SU-DHL-6 (cell line): ENCODE measurements at regions not wholly inside any gene's neighbourhood (a gene's known extent, or its start where the extent isn't known, plus 50 kb on each side); places are given as distances from the start of the nearest gene placed in this dataset.

Experiments
- H2AFZ ChIP-seq: fragments of 200-600 bp; sonication (generic); 2 replicates; pipeline ENCODE4 v1.6.1; 2014; ENCODE audit warnings: low read depth, mild to moderate bottlenecking, moderate library complexity, mixed read lengths, antibody characterized with exemption, low read length; ENCODE audit not compliant: severe bottlenecking
- H3F3A ChIP-seq: fragments of 200-600 bp; shearing (Covaris generic); 2 replicates; pipeline ENCODE4 v1.6.0; 2016; ENCODE audit warnings: antibody characterized with exemption, mild to moderate bottlenecking; ENCODE audit not compliant: insufficient read depth
- H3K27ac ChIP-seq: fragments of 200-600 bp; sonication (generic); 2 replicates; pipeline ENCODE4 v1.5.1; 2016; ENCODE audit warnings: low read depth, mild to moderate bottlenecking, low read length, moderate library complexity, mixed read lengths
- H3K27me3 ChIP-seq: fragments of 200-600 bp; sonication (generic), shearing (Covaris generic); 2 replicates; pipeline ENCODE4 v1.6.0; 2014; ENCODE audit warnings: mild to moderate bottlenecking, low read length
- H3K36me3 ChIP-seq: fragments of 200-600 bp; sonication (generic); 2 replicates; pipeline ENCODE4 v1.6.1; 2014; ENCODE audit warnings: mild to moderate bottlenecking, low read length, mixed read lengths
- H3K4me2 ChIP-seq: fragments of 300-600, 200-600 bp; shearing (Covaris generic), sonication (generic); 2 replicates; pipeline ENCODE4 v1.6.0; 2014; ENCODE audit warnings: low read length, low read depth, mild to moderate bottlenecking; ENCODE audit not compliant: poor library complexity, severe bottlenecking
- H3K4me3 ChIP-seq: fragments of 200-600 bp; sonication (generic); 2 replicates; pipeline ENCODE4 v1.5.1; 2014; ENCODE audit warnings: antibody characterized with exemption, low read length, mild to moderate bottlenecking, mixed read lengths; ENCODE audit not compliant: insufficient read depth, poor library complexity, severe bottlenecking
- H3K79me2 ChIP-seq: fragments of 200-600 bp; sonication (generic); 2 replicates; pipeline ENCODE4 v1.6.1; 2014; ENCODE audit warnings: mild to moderate bottlenecking, low read length, moderate library complexity; ENCODE audit not compliant: insufficient read depth
- H3K9ac ChIP-seq: fragments of 200-600 bp; sonication (generic); 2 replicates; pipeline ENCODE4 v1.7.0; 2014; ENCODE audit warnings: mild to moderate bottlenecking, low read length
- H3K9me2 ChIP-seq: fragments of 200-600 bp; sonication (generic); replicated peaks from 2 replicates; pipeline ENCODE4 v1.6.1; 2014; ENCODE audit warnings: low read length; ENCODE audit not compliant: insufficient read depth
- H3K9me3 ChIP-seq: fragments of 200-600 bp; sonication (generic); 2 replicates; pipeline ENCODE4 v1.6.1; 2014; ENCODE audit warnings: low read length, mixed read lengths; ENCODE audit not compliant: insufficient read depth
- H4K20me1 ChIP-seq: fragments of 200-600 bp; sonication (generic); 2 replicates; pipeline ENCODE4 v1.6.1; 2014; ENCODE audit warnings: low read depth, mild to moderate bottlenecking, antibody characterized with exemption, low read length, moderate library complexity, mixed read lengths
- EZH2phosphoT487 ChIP-seq: fragments of 200-600 bp; sonication (generic), shearing (Covaris generic); conservative IDR thresholded peaks from 2 replicates; pipeline ENCODE4 v1.6.1; 2018; ENCODE audit warnings: mild to moderate bottlenecking, antibody characterized with exemption, low read length, moderate library complexity, mixed read lengths
- TF ChIP-seq, protein P1 (sequence below): fragments of 200-600 bp; sonication (generic); IDR thresholded peaks from one replicate; pipeline ENCODE4 v1.5.1; 2017; ENCODE audit warnings: antibody characterized with exemption, mild to moderate bottlenecking, low read length, moderate library complexity; ENCODE audit not compliant: insufficient read depth, poor library complexity, severe bottlenecking

DNA sequence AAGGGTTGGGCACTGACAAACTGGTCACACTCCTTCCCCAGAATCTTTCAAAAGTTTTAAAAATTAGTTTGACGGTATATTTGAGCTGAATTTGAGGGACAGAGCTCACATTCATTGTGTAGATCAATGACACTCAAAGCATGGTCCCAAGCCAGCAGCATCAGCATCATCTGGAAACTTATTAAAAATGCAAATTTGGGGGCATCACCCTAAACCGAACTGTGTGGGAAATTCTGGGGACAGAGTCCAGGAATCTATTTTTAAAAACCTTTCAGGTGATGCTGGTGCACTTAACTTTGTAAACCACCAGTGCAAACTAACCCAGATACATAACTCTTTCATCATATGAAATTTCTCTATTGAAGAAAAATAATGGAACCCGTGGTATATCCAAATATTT, 58.1 kb upstream of the MTAP start:
- no peak overlapping the region for H3K4me2 ChIP-seq
- H3K27ac ChIP-seq: no peak overlapping the region
- no peaks in the 10 kb centered on the region for H3K36me3 ChIP-seq
- TF ChIP-seq EZH2phosphoT487: no peak
- no peaks in the 10 kb centered on the region for H3K27me3 ChIP-seq
- H3F3A ChIP-seq: no peaks in the 10 kb centered on the region
- no peaks in the 10 kb centered on the region for H3K9me3 ChIP-seq
- H3K9me2 ChIP-seq: no peaks in the 10 kb centered on the region
- H3K9ac ChIP-seq: no peak overlapping the region
- H3K79me2 ChIP-seq: no peaks in the 10 kb centered on the region
- H4K20me1 ChIP-seq: no peaks in the 10 kb centered on the region
- H2AFZ ChIP-seq: no peak overlapping the region
- H3K4me3 ChIP-seq: no peak overlapping the region

DNA sequence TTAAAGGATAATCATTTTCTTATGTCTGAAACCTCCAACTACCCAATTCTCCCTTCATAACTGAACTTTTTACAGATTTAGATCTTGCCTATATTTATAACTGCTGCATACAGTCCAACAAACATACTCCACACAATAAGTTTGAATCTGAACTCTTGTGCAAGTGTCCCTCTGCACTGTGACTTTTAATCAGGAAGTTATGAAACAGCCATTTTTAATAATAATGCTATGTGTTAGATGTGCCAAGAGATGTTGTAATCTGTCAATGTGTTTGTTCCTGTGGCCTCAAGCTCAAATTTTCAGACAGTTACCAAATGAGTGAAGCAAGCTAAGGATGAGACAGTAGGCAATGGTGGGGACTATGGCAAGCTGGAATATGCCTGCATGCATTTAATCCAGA, 57.6 kb upstream of the MTAP start:
- Histone ChIP-seq H4K20me1 (no peaks in the 10 kb centered on the region), H3K27me3 (no peaks in the 10 kb centered on the region), H3F3A (no peaks in the 10 kb centered on the region), H3K4me2 (no peak overlapping the region), H3K9me3 (no peaks in the 10 kb centered on the region), H3K4me3 (no peak overlapping the region), H3K27ac (no peak overlapping the region), H3K36me3 (no peaks in the 10 kb centered on the region), H3K9me2 (no peaks in the 10 kb centered on the region), H2AFZ (no peak overlapping the region), H3K79me2 (no peaks in the 10 kb centered on the region), H3K9ac (no peak overlapping the region)
- TF ChIP-seq EZH2phosphoT487: no peak
- TF ChIP-seq, protein P1, sequence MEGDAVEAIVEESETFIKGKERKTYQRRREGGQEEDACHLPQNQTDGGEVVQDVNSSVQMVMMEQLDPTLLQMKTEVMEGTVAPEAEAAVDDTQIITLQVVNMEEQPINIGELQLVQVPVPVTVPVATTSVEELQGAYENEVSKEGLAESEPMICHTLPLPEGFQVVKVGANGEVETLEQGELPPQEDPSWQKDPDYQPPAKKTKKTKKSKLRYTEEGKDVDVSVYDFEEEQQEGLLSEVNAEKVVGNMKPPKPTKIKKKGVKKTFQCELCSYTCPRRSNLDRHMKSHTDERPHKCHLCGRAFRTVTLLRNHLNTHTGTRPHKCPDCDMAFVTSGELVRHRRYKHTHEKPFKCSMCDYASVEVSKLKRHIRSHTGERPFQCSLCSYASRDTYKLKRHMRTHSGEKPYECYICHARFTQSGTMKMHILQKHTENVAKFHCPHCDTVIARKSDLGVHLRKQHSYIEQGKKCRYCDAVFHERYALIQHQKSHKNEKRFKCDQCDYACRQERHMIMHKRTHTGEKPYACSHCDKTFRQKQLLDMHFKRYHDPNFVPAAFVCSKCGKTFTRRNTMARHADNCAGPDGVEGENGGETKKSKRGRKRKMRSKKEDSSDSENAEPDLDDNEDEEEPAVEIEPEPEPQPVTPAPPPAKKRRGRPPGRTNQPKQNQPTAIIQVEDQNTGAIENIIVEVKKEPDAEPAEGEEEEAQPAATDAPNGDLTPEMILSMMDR: no peak

- no peak overlapping the region for H3K27ac ChIP-seq
- no peaks in the 10 kb centered on the region for H3K9me3 ChIP-seq
- no peaks in the 10 kb centered on the region for H3F3A ChIP-seq
- no peaks in the 10 kb centered on the region for H4K20me1 ChIP-seq
- no peak overlapping the region for H3K9ac ChIP-seq
- H3K4me3 ChIP-seq: no peak overlapping the region
- TF ChIP-seq, protein P1: no peak
- no peak for TF ChIP-seq EZH2phosphoT487
- no peaks in the 10 kb centered on the region for H3K9me2 ChIP-seq
- no peak overlapping the region for H3K4me2 ChIP-seq
- H3K27me3 ChIP-seq: no peaks in the 10 kb centered on the region
- no peak overlapping the region for H2AFZ ChIP-seq
- no peaks in the 10 kb centered on the region for H3K36me3 ChIP-seq
- no peaks in the 10 kb centered on the region for H3K79me2 ChIP-seq
Observed at GRCh38 chr9:21746550-21746949, 55.9 kb upstream of the MTAP start.

GRCh38 chr9:21747175-21747574, 55.3 kb upstream of the MTAP start:
- H3K27ac ChIP-seq: no peak overlapping the region

More at GRCh38 chr9:21747175-21747574, 55.3 kb upstream of the MTAP start:
- Histone ChIP-seq H3K4me2 (no peak overlapping the region), H3K79me2 (no peaks in the 10 kb centered on the region), H3K9ac (no peak overlapping the region), H3F3A (no peaks in the 10 kb centered on the region), H2AFZ (no peak overlapping the region), H3K9me3 (no peaks in the 10 kb centered on the region), H3K36me3 (no peaks in the 10 kb centered on the region), H3K9me2 (no peaks in the 10 kb centered on the region), H3K4me3 (no peak overlapping the region), H4K20me1 (no peaks in the 10 kb centered on the region), H3K27me3 (no peaks in the 10 kb centered on the region)
- TF ChIP-seq, protein P1: no peak
- no peak for TF ChIP-seq EZH2phosphoT487
